Sigmoid colon (tissue), 6 donors: ENCODE measurements at regions not wholly inside any gene's neighbourhood (a gene's known extent, or its start where the extent isn't known, plus 50 kb on each side); places are given as distances from the start of the nearest gene placed in this dataset.

Source experiments
- DNase-seq: peaks from one replicate; pipeline ENCODE4 v3.0.0-alpha.2; 2019
- H3K27ac ChIP-seq, 4 donors: fragments of 200-600 bp; sonication (generic); one replicate each; pipeline ENCODE4 v1.5.1; 2016 to 2019; ENCODE audit warnings: mild to moderate bottlenecking in 1 of 4
- H3K27me3 ChIP-seq, 3 donors: fragments of 200-600 bp; sonication (generic); one replicate each; pipeline ENCODE4 v1.5.1; 2019; ENCODE audit warnings: mild to moderate bottlenecking in 1 of 3
- H3K36me3 ChIP-seq, 4 donors: fragments of 200-600 bp; sonication (generic); one replicate each; pipeline ENCODE4 v1.5.1; 2016 to 2019
- H3K4me1 ChIP-seq, 4 donors: fragments of 200-600 bp; sonication (generic); one replicate each; pipeline ENCODE4 v1.5.1; 2017 to 2019
- H3K4me3 ChIP-seq, 4 donors: fragments of 200-600 bp; sonication (generic); one replicate each; pipeline ENCODE4 v1.5.1; 2017 to 2019; ENCODE audit warnings: mild to moderate bottlenecking in 2 of 4, moderate library complexity in 1 of 4
- H3K9me3 ChIP-seq, 4 donors: fragments of 200-600 bp in 3 of 4; sonication (generic) in 3 of 4; one replicate each; pipeline versions ENCODE4 v1.5.1 to v1.6.1; 2013 to 2019
- CTCF ChIP-seq, 4 experiments: fragments of 450-650 bp in 3 of 4; fragments of 200-600 bp in 1 of 4; IDR thresholded peaks; one replicate each; pipeline ENCODE4 v1.5.1; 2016 to 2019; ENCODE audit warnings: antibody characterized with exemption in 4 of 4, mild to moderate bottlenecking in 3 of 4, moderate library complexity in 2 of 4
- EP300 ChIP-seq, 4 donors: sonication (generic); formaldehyde crosslinking; IDR thresholded peaks; one replicate each; pipeline ENCODE4 v1.6.1; 2017; ENCODE audit warnings: antibody characterized with exemption in 4 of 4
- POLR2A ChIP-seq, 2 donors: fragments of 450-650 bp; IDR thresholded peaks; one replicate each; pipeline ENCODE4 v1.6.1; 2016; ENCODE audit warnings: antibody characterized with exemption in 2 of 2, mild to moderate bottlenecking in 2 of 2, moderate library complexity in 2 of 2
- POLR2AphosphoS5 ChIP-seq, 4 donors: sonication (generic); formaldehyde crosslinking; IDR thresholded peaks; one replicate each; pipeline ENCODE4 v1.6.1; 2017; ENCODE audit warnings: antibody characterized with exemption in 4 of 4
- WGBS, 2 donors: extraction: QIAGEN DNeasy Blood & Tissue Kit; methylation state at CpG; one replicate each; pipeline ENCODE4 v1.1.7; 2013; 5-methylcytosine and 5-hydroxymethylcytosine counted together
- intact Hi-C: fragments of 100-400 bp; cut with DNase I; formaldehyde crosslinking; loops from one replicate; pipeline ENCODE4 v1.15.1; 2023
- donor health status: healthy with polysubstance abuse.
- donor health status: healthy.

GRCh38 chr13:100733261-100733660, 58.7 kb upstream of the TMTC4 start:
- H3K4me3 ChIP-seq = no peak overlapping the region
- H3K27ac ChIP-seq = no peak overlapping the region
- no peak for DNase-seq
- H3K27me3 ChIP-seq = no peaks in the 10 kb centered on the region
- intact Hi-C loops = no loop called here
- H3K9me3 ChIP-seq = peaks cover 0 to 3% (median under 1%) of the 10 kb centered on the region in 4 donors
- H3K36me3 ChIP-seq = no peaks in the 10 kb centered on the region
- no peak for TF ChIP-seq POLR2AphosphoS5 (IDR thresholded peaks at IDR 0.05)
- TF ChIP-seq EP300 (IDR thresholded peaks at IDR 0.05) = no peak
- TF ChIP-seq CTCF (IDR thresholded peaks at IDR 0.05) = no peak
- TF ChIP-seq POLR2A (IDR thresholded peaks at IDR 0.05) = no peak
- H3K4me1 ChIP-seq = no peaks in the 10 kb centered on the region
- 85 to 91% methylated on average over 3 of the region's 3 CpGs for WGBS, 2 donors

DNA sequence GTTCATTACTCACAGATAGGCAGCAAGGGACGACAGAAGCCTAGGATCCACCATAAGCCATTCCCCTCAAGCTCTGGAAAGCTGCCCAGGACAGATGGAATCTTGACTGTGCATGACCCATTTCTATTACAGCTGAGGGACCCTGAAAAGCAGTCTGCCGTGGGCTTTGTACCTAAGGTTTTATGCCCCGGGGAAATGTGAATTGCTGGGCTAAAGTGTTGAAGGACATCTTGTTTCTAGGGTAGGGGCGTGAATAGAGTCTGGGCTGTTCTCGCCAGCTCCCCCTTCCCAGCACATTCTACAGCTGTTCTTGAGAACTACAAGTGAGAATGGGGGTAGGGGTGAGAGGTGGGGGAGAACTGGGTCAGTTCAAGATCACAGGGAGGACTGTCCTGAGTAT, 53.6 kb upstream of the TMTC4 start:
- 86 to 89% methylated on average over 5 of the region's 5 CpGs for WGBS, 2 donors
- Histone ChIP-seq H3K4me1 (no peaks in the 10 kb centered on the region), H3K4me3 (no peak overlapping the region), H3K27me3 (no peaks in the 10 kb centered on the region), H3K9me3 (peaks cover 0 to 3% (median 1%) of the 10 kb centered on the region in 4 donors), H3K36me3 (no peaks in the 10 kb centered on the region), H3K27ac (no peak overlapping the region)
- intact Hi-C loops = no loop called here
- TF ChIP-seq EP300 (IDR thresholded peaks at IDR 0.05) = no peak
- TF ChIP-seq POLR2AphosphoS5 (IDR thresholded peaks at IDR 0.05) = no peak
- TF ChIP-seq CTCF (IDR thresholded peaks at IDR 0.05) = no peak
- TF ChIP-seq POLR2A (IDR thresholded peaks at IDR 0.05) = no peak
- DNase-seq = no peak

- Histone ChIP-seq H3K27ac (no peak overlapping the region), H3K4me3 (no peak overlapping the region), H3K4me1 (no peaks in the 10 kb centered on the region), H3K27me3 (no peaks in the 10 kb centered on the region), H3K9me3 (peaks cover 0 to 3% (median 1%) of the 10 kb centered on the region in 4 donors), H3K36me3 (no peaks in the 10 kb centered on the region)
- DNase-seq = no peak
- TF ChIP-seq CTCF (IDR thresholded peaks at IDR 0.05) = no peak
- TF ChIP-seq EP300 (IDR thresholded peaks at IDR 0.05) = no peak
- TF ChIP-seq POLR2A (IDR thresholded peaks at IDR 0.05) = no peak
- TF ChIP-seq POLR2AphosphoS5 (IDR thresholded peaks at IDR 0.05) = no peak
- intact Hi-C loops = no loop called here
- WGBS, 2 donors = 74 to 75% methylated on average over 6 of the region's 6 CpGs
Measured at GRCh38 chr13:100725472-100725871, 50.9 kb upstream of the TMTC4 start.

DNA sequence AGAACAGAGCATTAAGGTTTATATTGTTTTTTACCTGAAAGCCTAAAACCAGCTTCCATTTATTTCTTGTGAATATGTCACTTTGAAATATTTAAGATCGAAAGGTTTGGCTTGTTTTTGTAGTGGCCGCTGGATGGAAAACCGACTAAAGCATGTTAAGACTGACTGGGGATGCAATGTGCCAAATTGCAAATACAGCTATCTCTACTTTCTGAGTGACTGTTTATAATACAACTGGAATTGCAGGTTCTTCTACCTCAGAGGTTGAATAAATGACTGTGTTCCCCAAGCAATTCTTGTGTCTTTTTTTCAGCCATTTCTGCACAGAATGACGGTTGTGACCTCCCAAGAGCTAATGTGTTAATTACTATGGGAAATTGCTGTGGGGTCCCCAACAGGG, 50.0 kb upstream of the TMTC4 start:
- intact Hi-C loops = loop anchor here (5.0 kb wide), 1 partner anchor 403 kb away; no protein-coding TSS in a partner anchor
- DNase-seq = no peak
- no peak overlapping the region for H3K27ac ChIP-seq
- no peak for TF ChIP-seq CTCF (IDR thresholded peaks at IDR 0.05)
- TF ChIP-seq POLR2AphosphoS5 (IDR thresholded peaks at IDR 0.05) = no peak
- no peak for TF ChIP-seq POLR2A (IDR thresholded peaks at IDR 0.05)
- TF ChIP-seq EP300 (IDR thresholded peaks at IDR 0.05) = no peak
- no peaks in the 10 kb centered on the region for H3K4me1 ChIP-seq
- WGBS, 2 donors = 39 to 74% methylated on average over 4 of the region's 4 CpGs
- peaks cover 0 to 3% (median 1%) of the 10 kb centered on the region in 4 donors for H3K9me3 ChIP-seq
- H3K36me3 ChIP-seq = no peaks in the 10 kb centered on the region
- no peak overlapping the region for H3K4me3 ChIP-seq
- H3K27me3 ChIP-seq = no peaks in the 10 kb centered on the region
